ENCODE measurements at regions not wholly inside any gene's neighbourhood (a gene's known extent, or its start where the extent isn't known, plus 50 kb on each side); places are given as distances from the start of the nearest gene placed in this dataset.
"Not testable (repeated sequence)": the region's sequence is repeated elsewhere in the genome, so short reads cannot be mapped to it uniquely, and the experiment has no call there.

DNA sequence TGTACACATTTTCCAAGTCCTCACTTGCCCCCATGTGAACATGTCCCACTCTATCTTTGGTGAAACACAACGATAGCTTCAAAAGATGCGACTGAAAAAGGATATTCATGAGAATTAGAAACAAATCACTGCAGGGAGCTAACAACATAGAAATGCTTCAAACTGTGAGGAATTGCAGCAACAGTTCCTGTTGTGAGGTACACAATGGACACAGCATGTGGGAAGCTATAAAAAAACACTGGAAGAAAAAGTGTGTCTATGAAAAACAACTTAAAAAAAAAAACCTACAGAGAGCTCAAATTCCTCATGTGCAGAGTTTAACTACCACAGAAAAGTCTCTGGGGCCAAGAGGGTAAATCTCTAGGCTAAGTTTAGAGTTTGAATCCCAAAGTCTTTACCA lies 51.6 kb upstream of the BLTP1 start:
- DNase-seq: no peak

DNA sequence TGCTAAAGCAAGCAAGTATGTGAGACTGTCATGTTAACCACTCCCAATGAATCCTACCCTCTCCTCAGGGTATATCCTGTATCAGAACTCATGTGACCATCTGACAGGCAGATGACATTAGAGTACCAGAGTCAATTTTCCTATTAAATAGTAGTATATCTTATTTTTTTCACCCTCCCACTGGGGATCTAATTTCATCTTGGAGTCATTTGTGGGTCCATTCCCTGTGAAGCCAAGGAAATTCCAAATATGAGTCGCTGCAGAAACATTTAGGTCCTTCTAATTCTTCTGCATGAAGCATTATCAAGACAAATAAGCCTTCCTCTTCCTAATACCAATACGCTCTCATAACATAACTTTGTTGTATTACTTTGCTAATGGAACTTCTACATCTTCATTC lies 52.2 kb upstream of the BLTP1 start:
- DNase-seq: no peak

DNA sequence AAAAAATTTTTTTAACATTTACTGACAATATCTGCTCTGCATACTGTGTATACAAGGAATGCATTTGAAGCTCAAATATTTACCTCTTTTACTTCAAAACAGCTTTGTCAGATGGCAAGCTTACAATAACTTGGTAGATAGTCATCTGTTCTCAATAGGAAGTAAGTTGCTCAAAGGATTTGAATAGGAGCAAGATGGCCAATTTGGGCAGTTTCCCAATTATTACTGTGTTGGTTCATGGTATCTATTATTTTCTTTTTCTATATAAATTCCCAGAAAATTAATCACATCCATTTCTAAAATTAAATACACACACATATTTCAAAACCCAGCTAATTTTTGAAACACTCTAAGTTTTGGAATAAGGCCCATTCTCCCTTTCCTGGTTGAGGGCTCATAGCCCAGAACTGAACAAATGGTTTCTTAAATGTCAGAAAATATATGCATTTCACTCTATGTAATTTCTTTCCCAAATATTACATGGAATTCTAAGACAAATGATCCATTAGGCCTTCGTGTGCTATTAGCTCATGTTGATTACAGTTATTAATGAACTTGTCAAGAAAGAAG lies 60.2 kb upstream of the BLTP1 start:
- DNase-seq: no peak

DNA sequence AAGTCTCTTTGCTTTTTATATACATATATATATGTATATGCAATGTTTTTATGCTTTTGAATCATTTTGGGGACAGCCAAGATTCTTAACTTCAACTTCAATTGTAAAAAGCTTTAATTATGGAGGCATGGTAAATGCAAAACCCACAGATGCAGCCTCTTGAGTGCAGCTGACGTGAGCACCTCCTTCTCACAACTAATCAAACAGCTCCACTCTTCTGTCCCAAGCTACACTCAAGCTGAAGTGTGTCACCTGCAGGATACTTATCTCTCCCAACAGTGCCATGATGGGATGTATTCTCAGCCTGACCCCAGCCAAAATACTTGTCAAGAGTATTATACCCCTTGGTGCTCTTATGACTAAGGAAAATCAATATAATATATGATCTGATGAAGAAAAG lies 60.7 kb upstream of the BLTP1 start:
- peak; percentile 27 for DNase-seq

DNA sequence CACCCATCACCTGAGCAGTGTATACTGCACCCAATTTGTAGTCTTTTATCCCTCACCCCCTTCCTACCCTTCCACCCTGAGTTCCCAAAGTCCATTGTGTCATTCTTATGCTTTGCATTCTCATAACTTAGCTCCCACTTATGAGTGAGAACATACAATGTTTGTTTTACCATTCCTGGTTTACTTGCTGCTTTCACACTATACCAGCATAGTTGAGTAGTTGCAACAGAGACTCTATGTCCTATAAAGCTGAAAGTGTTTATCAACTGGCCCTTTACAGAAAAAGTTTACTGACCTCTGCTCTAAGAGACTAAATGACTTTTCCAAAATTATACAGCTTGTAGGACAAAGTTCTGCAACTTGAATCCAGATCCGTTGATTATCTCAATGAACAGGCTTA lies 61.1 kb upstream of the BLTP1 start:
- DNase-seq: no peak

DNA sequence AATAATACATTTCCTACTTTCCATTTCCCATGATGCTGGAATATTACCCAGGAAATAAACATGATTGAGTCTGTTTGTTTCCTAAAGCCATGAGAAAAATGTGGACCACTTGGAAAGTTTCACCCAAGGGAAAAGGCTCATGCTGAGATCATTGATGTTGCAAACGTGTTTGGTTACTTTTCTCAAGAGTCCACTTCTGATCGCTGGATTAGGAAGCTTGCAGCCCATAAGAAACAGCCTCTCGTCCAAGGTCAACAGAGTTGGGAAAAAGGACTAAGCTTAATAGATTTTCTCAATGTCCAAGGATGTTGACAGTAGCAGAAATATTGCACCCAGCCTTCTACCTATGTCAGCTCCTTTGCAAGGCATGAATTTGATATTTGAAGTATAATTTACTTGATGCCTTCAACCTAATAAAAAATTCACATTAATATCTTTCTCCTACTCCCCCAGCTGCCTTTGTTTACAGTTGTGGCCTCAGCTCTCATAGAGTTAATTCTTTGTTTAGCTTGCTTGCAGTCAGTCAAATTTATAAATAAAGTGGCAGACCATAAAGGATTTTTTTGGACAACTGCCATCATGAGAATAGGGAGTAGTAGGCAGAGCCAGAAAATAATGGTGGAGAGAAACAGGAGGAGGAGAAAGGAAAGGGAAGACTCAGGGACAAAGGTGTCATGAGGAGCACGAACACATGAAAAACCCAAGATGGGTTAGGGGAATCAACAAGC lies 65.6 kb upstream of the BLTP1 start:
- peak; percentile 50 for DNase-seq

DNA sequence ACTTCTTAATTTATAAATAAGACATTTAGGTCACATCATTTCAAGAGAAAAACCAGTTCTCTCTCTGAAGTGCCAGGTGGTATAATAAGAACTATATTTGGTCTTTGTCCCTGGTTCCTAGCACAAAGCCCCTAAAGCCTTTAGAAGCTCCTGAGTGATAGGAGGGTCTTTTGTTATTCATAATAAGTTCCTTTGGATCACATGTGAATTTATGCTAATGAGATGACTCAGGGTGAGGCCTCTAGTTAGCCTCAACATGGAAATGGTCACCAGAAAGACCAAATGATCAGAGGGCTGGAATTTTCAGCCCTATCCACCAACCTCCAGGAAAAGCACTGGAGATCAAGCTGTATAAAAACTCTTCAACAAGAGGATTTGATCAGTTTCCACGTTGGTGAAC lies 68.1 kb upstream of the BLTP1 start:
- DNase-seq: no peak

DNA sequence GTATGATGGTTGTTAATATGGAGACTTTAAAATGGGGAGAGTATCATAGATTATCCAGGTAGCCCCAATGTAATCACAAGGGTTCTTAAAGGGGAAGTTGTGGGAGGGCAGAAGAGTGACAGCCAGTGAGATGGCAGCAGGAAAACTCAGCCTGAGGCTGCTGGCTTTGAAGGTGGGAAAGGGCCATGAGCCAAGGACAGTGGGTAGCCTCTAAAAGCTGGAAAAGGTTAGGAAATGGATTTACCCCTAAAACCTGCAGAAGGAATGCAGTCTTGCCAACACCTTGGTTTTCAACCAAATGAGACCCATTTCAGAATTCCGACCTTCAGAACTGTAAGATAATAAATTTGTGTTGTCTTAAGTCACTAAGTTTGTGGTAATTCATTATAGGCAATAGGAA lies 68.8 kb upstream of the BLTP1 start:
- DNase-seq: no peak

GRCh38 chr4:122082661-122083060 lies 69.5 kb upstream of the BLTP1 start:
- DNase-seq: no peak

- DNase-seq: not testable (repeated sequence)
Measured at GRCh38 chr4:122077653-122078052, 74.5 kb upstream of the BLTP1 start.

DNA sequence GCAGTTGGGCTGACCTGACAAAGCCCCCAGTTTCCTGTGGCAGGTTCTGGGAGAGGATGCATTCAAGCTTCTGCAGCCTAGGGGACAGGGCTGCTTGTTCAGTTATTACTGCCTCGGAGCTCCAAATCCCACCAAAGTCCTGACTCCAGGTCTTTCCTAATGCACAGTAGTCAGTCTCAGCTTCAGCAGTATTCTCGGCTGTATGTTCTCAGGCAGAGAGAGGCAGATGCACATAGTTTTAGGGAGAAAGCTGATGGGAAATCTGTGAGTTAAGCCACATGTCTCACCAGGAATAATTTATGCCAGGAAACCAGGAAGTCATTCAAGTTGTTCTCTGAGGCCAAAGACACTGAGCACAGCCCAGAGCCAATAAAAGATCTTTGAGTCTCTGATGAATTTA lies 75.3 kb upstream of the BLTP1 start:
- not testable (repeated sequence) for DNase-seq

DNA sequence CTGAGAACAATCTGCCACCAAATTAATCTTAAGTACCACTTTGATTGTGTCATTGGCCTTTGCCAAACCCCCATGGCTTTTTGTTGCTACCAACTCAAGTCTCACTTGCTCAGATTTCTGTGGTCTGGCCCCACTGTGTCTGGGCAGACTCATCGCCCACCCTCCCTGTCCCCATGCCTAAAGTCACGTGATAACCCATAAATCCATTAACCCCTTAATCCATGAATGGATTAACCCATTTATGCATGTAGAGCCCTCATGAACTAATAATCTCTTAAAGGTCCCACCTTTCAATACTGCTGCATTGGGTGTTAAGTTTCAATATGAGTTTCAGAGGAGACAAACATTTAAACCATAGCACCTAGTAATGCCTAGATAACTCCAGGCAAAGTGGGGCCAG lies 78.5 kb upstream of the BLTP1 start:
- DNase-seq: no peak

GRCh38 chr4:122065915-122066314 lies 86.2 kb upstream of the BLTP1 start:
- DNase-seq: no peak

DNA sequence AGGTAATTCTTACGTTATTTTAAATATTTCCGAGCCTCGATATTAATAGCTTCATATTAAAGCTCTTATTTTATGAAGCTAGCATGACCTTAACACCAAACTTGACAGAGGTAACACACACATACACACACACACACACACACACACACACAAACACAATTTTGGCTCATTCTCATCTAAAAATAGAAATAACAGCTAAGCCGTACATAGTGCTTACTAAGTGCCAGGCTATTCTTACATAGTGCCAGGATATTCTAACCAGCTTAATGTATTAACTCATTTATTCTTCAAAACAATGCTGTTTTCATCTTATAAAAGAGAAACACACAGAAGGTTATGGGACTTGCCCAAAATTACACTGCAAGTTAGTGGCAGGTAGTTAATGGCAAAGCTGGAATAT lies 87.0 kb upstream of the BLTP1 start:
- no peak for DNase-seq

DNA sequence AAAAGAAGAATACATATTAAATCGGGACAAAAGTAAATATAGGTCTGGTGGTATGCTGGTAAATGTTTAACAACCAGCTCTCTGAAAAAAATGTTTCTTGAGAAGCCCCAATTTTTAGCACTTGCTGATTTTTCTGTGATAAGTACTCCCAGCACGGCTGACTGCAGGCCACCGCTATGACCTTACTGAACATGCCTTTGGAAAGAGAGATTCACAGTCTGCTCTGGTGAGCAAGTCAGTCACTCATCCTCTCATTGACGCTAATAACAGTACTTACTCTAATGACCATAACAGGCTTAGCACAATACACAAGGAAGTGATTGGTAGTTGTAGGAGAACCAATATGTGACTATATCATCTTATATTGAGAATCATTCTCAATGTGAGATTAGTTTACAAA lies 98.9 kb upstream of the BLTP1 start:
- no peak for DNase-seq

- DNase-seq: no peak
Measured at GRCh38 chr4:122052677-122053076, 99.5 kb upstream of the BLTP1 start.

DNA sequence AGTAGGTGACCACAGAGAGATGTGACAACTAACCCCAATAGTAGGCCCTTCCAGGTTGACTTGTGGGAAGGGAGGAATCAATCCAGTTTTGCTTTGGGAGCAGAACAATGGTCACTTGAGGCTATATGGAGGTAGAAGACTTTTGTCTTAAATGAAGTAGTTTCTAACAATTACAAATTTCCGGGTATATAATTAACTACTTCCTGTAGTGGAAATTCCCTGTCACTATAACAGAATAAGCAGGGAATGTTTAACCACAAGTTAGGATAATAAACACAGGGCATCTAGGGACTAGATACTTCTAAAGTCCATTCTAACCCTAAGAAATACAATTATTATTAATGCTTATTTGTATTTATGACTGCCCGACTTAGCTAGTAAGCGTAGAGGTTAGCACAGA lies 99.0 kb upstream of the TRPC3 start:
- DNase-seq: no peak

DNA sequence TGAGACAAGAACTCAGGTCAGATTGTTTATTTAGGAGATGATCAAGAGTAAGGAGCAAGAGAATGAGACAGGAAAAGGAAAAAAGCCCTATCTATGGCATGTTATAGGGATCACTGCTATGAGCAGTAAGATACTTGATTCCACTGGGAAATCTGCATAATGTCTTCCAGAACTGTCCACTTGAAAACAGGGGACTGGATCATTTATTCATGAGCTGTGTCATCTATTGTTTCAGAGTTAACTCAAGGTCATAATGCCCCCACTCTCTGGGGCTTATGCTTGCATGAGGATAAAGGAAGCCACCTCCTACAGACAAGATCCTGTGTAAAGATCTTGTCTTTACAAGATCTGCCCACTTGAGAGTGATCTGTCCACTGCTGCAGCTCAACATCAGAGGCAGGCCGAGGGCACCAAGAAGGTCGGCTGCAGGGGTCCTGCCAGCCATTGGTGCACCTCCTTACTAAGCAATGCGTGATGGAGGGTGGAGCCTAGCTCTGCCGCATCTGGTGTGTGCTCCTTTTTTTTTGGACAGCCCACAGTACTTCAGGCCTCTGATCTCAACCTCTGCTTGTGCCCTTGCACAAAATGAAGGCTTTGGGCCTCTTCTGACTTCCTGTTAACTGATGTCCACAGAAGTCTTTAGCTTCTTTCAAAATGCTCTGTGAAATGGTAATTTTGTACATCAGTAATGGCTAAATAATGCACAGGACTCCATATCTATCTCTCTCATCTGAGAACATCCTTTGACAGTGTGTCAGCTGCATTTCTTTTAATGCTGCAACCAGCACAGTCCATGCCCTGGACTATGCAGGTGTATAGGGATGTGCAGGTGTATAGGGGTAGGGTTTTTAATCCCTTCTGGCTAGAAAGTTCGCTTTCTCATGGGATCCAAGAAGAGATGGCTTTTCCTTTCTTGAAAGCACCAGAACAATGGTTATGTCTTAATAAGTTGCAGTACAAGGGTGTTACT lies 95.9 kb upstream of the TRPC3 start:
- no peak for DNase-seq

GRCh38 chr4:122046255-122046654 lies 94.4 kb upstream of the TRPC3 start:
- DNase-seq: no peak

DNA sequence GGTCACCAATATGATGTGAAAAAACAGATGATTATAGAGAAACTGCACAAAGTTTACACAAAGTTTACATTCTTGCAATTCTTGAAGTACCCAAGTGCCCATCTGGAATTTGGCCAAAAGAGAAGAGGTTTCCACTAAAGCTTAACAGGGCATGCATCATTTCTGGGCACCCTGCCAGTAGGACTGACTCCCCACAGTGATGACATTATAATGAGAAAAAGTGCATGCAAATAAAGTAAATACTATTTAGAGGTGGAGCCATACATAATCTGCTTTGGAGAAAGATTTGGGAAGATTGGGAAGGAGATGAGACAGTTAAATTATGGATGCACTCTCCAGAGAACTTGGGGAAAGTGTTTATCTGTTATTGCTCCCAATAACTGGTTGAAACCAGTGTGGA lies 93.7 kb upstream of the TRPC3 start:
- peak; percentile 86 for DNase-seq

- DNase-seq: no peak
Measured at GRCh38 chr4:122044501-122044900, 92.6 kb upstream of the TRPC3 start.

GRCh38 chr4:122041312-122041711 lies 89.5 kb upstream of the TRPC3 start:
- DNase-seq: no peak

- peak; percentile 14 for DNase-seq
Measured at GRCh38 chr4:122038896-122039295, 87.0 kb upstream of the TRPC3 start.

GRCh38 chr4:122034619-122035018 lies 82.8 kb upstream of the TRPC3 start:
- no peak for DNase-seq

Data from DMS53 (cell line).